Breast epithelium (tissue), 4 donors: ENCODE measurements at regions not wholly inside any gene's neighbourhood (a gene's known extent, or its start where the extent isn't known, plus 50 kb on each side); places are given as distances from the start of the nearest gene placed in this dataset.

Experiments used
- DNase-seq, 2 donors: peaks; one replicate each; pipeline ENCODE4 v3.0.0-alpha.2; 2019; ENCODE audit warnings: low spot score in 2 of 2
- H3K27ac ChIP-seq, 2 donors: fragments of 200-600 bp; sonication (generic) in 1 of 2; one replicate each; pipeline ENCODE4 v1.5.1; 2016 to 2019; ENCODE audit warnings: mild to moderate bottlenecking in 1 of 2
- H3K27me3 ChIP-seq, 2 donors: fragments of 200-600 bp; sonication (generic) in 1 of 2; one replicate each; pipeline versions ENCODE4 v1.5.1 to v1.6.0; 2017 to 2019; ENCODE audit warnings: control low read depth in 1 of 2, mild to moderate bottlenecking in 1 of 2
- H3K36me3 ChIP-seq: fragments of 200-600 bp; one replicate; pipeline ENCODE4 v1.5.1; 2019
- H3K4me1 ChIP-seq, 2 donors: fragments of 200-600 bp; sonication (generic); one replicate each; pipeline ENCODE4 v1.5.1; 2016 to 2019; ENCODE audit warnings: control low read depth in 1 of 2
- H3K4me3 ChIP-seq, 3 donors: fragments of 200-600 bp; sonication (generic); 1 replicate in 2 of 3; 2 replicates in 1 of 3; pipeline ENCODE4 v1.5.1; 2016 to 2019; ENCODE audit warnings: mild to moderate bottlenecking in 3 of 3, moderate library complexity in 2 of 3
- H3K9me3 ChIP-seq, 2 donors: fragments of 200-600 bp; sonication (generic) in 1 of 2; one replicate each; pipeline ENCODE4 v1.5.1; 2016 to 2019; ENCODE audit warnings: control low read depth in 1 of 2
- CTCF ChIP-seq, 3 donors: fragments of 450-650 bp; IDR thresholded peaks; one replicate each; pipeline ENCODE4 v1.5.1; 2016 to 2017; ENCODE audit warnings: antibody characterized with exemption in 3 of 3, mild to moderate bottlenecking in 3 of 3, moderate library complexity in 3 of 3
- POLR2A ChIP-seq: fragments of 450-650 bp; IDR thresholded peaks from one replicate; pipeline ENCODE4 v1.6.1; 2016; ENCODE audit warnings: antibody characterized with exemption, mild to moderate bottlenecking, moderate library complexity
- POLR2AphosphoS5 ChIP-seq, 3 donors: sonication (generic); formaldehyde crosslinking; IDR thresholded peaks; one replicate each; pipeline ENCODE4 v1.6.1; 2017; ENCODE audit warnings: antibody characterized with exemption in 3 of 3
- intact Hi-C: fragments of 100-400 bp; cut with DNase I; formaldehyde crosslinking; loops from one replicate; pipeline ENCODE4 v1.15.1; 2023; ENCODE audit warnings: low total_unique reads

GRCh38 chr2:140041239-140041638 is 1261.0 kb upstream of the NXPH2 start:
- TF ChIP-seq CTCF (IDR thresholded peaks at IDR 0.05) (no peak), POLR2AphosphoS5 (IDR thresholded peaks at IDR 0.05) (no peak), POLR2A (no peak)
- Histone ChIP-seq H3K27ac (no peak overlapping the region), H3K4me3 (no peak overlapping the region), H3K36me3 (no peaks in the 10 kb centered on the region), H3K4me1 (no peaks in the 10 kb centered on the region), H3K9me3 (peaks cover 0 to 5% of the 10 kb centered on the region in 2 donors), H3K27me3 (no peaks in the 10 kb centered on the region)
- intact Hi-C loops = no loop called here
- no peak for DNase-seq

GRCh38 chr2:140033638-140034037 is 1253.4 kb upstream of the NXPH2 start:
- H3K27ac ChIP-seq = no peak overlapping the region
- H3K36me3 ChIP-seq = no peaks in the 10 kb centered on the region
- no peak overlapping the region for H3K4me3 ChIP-seq
- intact Hi-C loops = no loop called here
- H3K4me1 ChIP-seq = no peaks in the 10 kb centered on the region
- H3K27me3 ChIP-seq = no peaks in the 10 kb centered on the region
- TF ChIP-seq CTCF (IDR thresholded peaks at IDR 0.05) = no peak
- TF ChIP-seq POLR2A = no peak
- TF ChIP-seq POLR2AphosphoS5 (IDR thresholded peaks at IDR 0.05) = no peak
- H3K9me3 ChIP-seq = peaks cover 0 to 5% of the 10 kb centered on the region in 2 donors
- DNase-seq = no peak

GRCh38 chr2:140027966-140028365 is 1247.8 kb upstream of the NXPH2 start:
- no peak for DNase-seq
- no peaks in the 10 kb centered on the region for H3K36me3 ChIP-seq
- no peak overlapping the region for H3K4me3 ChIP-seq
- H3K27ac ChIP-seq = no peak overlapping the region
- intact Hi-C loops = no loop called here
- H3K9me3 ChIP-seq = no peaks in the 10 kb centered on the region
- H3K4me1 ChIP-seq = no peaks in the 10 kb centered on the region
- no peaks in the 10 kb centered on the region for H3K27me3 ChIP-seq
- TF ChIP-seq POLR2AphosphoS5 (IDR thresholded peaks at IDR 0.05) (no peak), POLR2A (no peak), CTCF (IDR thresholded peaks at IDR 0.05) (no peak)

- no peak for DNase-seq
- intact Hi-C loops = no loop called here
- TF ChIP-seq POLR2A (no peak), CTCF (IDR thresholded peaks at IDR 0.05) (no peak), POLR2AphosphoS5 (IDR thresholded peaks at IDR 0.05) (no peak)
- H3K4me3 ChIP-seq = no peak overlapping the region
- no peaks in the 10 kb centered on the region for H3K36me3 ChIP-seq
- H3K9me3 ChIP-seq = no peaks in the 10 kb centered on the region
- H3K27ac ChIP-seq = no peak overlapping the region
- H3K4me1 ChIP-seq = no peaks in the 10 kb centered on the region
- H3K27me3 ChIP-seq = no peaks in the 10 kb centered on the region
Observed at GRCh38 chr2:140027320-140027719, 1247.1 kb upstream of the NXPH2 start.

GRCh38 chr2:140023291-140023690 is 1243.1 kb upstream of the NXPH2 start:
- intact Hi-C loops = no loop called here
- no peak for TF ChIP-seq POLR2AphosphoS5 (IDR thresholded peaks at IDR 0.05)
- no peak for TF ChIP-seq CTCF (IDR thresholded peaks at IDR 0.05)
- no peak for TF ChIP-seq POLR2A
- H3K27ac ChIP-seq = no peak overlapping the region

More at GRCh38 chr2:140023291-140023690, 1243.1 kb upstream of the NXPH2 start:
- H3K36me3 ChIP-seq = no peaks in the 10 kb centered on the region
- H3K4me3 ChIP-seq = no peak overlapping the region
- no peaks in the 10 kb centered on the region for H3K9me3 ChIP-seq
- H3K4me1 ChIP-seq = no peaks in the 10 kb centered on the region
- no peak for DNase-seq
- no peaks in the 10 kb centered on the region for H3K27me3 ChIP-seq
